Endodermal cell (in vitro differentiated cells): ENCODE measurements at regions not wholly inside any gene's neighbourhood (a gene's known extent, or its start where the extent isn't known, plus 50 kb on each side); places are given as distances from the start of the nearest gene placed in this dataset.

Source experiments
- DNase-seq: peaks from one replicate; pipeline ENCODE4 v3.0.0-alpha.2; 2017
- H3K27ac ChIP-seq: 2 replicates; pipeline ENCODE4 v1.5.1; 2013; ENCODE audit warnings: mild to moderate bottlenecking, low read depth, low read length, moderate library complexity
- H3K27me3 ChIP-seq: 2 replicates; pipeline ENCODE4 v1.6.1; 2013; ENCODE audit warnings: mild to moderate bottlenecking, low read length, moderate library complexity; ENCODE audit not compliant: insufficient read depth, control insufficient read depth, poor library complexity, severe bottlenecking
- H3K36me3 ChIP-seq: 2 replicates; pipeline ENCODE4 v1.7.0; 2013; ENCODE audit warnings: mild to moderate bottlenecking, low read length, moderate library complexity; ENCODE audit not compliant: control insufficient read depth, insufficient read depth
- H3K4me1 ChIP-seq: one replicate; pipeline ENCODE4 v1.7.0; 2013; ENCODE audit warnings: low read length; ENCODE audit not compliant: control insufficient read depth, insufficient read depth
- H3K4me3 ChIP-seq: 2 replicates; pipeline ENCODE4 v1.5.1; 2013; ENCODE audit warnings: mild to moderate bottlenecking, low read length, moderate library complexity
- H3K9ac ChIP-seq: 2 replicates; pipeline ENCODE4 v1.6.1; 2013; ENCODE audit warnings: mild to moderate bottlenecking, low read length, moderate library complexity; ENCODE audit not compliant: poor library complexity, severe bottlenecking; ENCODE audit errors: extremely low read depth
- H3K9me3 ChIP-seq: 2 replicates; pipeline ENCODE4 v1.6.1; 2013; ENCODE audit warnings: mild to moderate bottlenecking, low read length, moderate library complexity; ENCODE audit not compliant: control insufficient read depth
- H3K27ac Mint-ChIP-seq: 2 replicates; pipeline ENCODE4 v1.8.0; 2020; ENCODE audit warnings: mixed read lengths
- H3K27me3 Mint-ChIP-seq: 2 replicates; pipeline ENCODE4 v1.8.0; 2021; ENCODE audit warnings: mild to moderate bottlenecking, mixed read lengths; ENCODE audit not compliant: insufficient read depth
- H3K36me3 Mint-ChIP-seq: 2 replicates; pipeline ENCODE4 v1.8.0; 2020; ENCODE audit warnings: low read depth, mixed read lengths
- H3K4me1 Mint-ChIP-seq: 2 replicates; pipeline ENCODE4 v1.8.0; 2020; ENCODE audit warnings: mixed read lengths
- H3K4me3 Mint-ChIP-seq: 2 replicates; pipeline ENCODE4 v1.8.0; 2020; ENCODE audit warnings: mild to moderate bottlenecking, moderate library complexity, mixed read lengths
- H3K9me3 Mint-ChIP-seq: 2 replicates; pipeline ENCODE4 v1.8.0; 2020; ENCODE audit warnings: mild to moderate bottlenecking, mixed read lengths
- CTCF ChIP-seq: fragments of 200-600 bp; sonication (generic); conservative IDR thresholded peaks from 2 replicates; pipeline ENCODE4 v1.5.0; 2021; ENCODE audit warnings: antibody characterized with exemption, mild to moderate bottlenecking
- WGBS, 2 experiments: methylation state at CpG; one replicate each; pipeline versions ENCODE4 v1.1.5 to v1.1.7; 2013; ENCODE audit warnings: missing lambda C conversion rate in 2 of 2, mixed read lengths in 1 of 2; ENCODE audit not compliant: insufficient coverage in 1 of 2, insufficient read length in 1 of 2; 5-methylcytosine and 5-hydroxymethylcytosine counted together

- Mint-ChIP-seq H3K27me3 (peaks cover 52% of the 10 kb centered on the region), H3K4me1 (peaks cover 2% of the 10 kb centered on the region), H3K9me3 (no peaks in the 10 kb centered on the region), H3K4me3 (no peak overlapping the region), H3K36me3 (no peaks in the 10 kb centered on the region), H3K27ac (no peak overlapping the region)
- H3K36me3 ChIP-seq: no peaks in the 10 kb centered on the region
- H3K27me3 ChIP-seq: peaks cover 51% of the 10 kb centered on the region
- H3K9me3 ChIP-seq: no peaks in the 10 kb centered on the region
- peaks cover 5% of the 10 kb centered on the region for H3K4me1 ChIP-seq
- no peak for DNase-seq
- H3K4me3 ChIP-seq: no peak overlapping the region
- no peak overlapping the region for H3K9ac ChIP-seq
- 100% methylated on average over 1 of the region's 1 CpG; no CpG with 5 or more reads in 1 of the 2 experiments for WGBS, 2 experiments
- H3K27ac ChIP-seq: no peak overlapping the region
- TF ChIP-seq CTCF: no peak
These were observed 158.0 kb upstream of the AHR start for GRCh38 chr7:17140406-17140805.

DNA sequence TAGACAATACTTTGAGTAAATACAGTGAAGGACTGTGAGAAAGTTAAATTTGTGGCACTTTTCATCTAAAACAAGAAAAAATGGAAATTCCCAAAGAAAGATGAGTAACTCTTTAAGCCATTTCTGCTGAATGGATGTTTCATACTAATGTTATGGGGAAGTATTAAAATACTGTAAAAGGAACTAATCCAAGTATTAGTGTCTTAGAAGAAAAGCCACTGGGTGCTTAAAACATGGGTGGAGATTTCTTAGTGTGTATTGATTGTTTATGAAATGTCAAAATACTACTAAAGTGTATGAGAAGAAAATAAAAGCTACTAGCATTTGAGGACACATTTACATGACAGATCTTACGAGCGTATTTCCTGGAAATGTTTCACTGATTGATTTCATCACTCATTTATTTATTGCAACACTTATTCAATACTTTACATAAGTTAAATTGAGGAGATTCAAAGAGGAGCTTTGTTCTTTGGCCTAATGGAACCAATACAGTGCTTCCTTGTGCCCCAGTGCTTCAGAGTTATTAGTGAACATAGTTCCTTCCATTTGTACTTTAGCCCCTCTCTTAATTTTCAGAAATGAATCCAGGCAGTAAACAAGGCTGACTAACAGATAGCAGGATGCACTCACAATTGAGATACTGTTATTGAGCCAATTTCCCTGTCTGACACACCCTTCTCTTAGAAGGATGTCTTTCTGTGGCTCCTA lies 155.5 kb upstream of the AHR start:
- no peak overlapping the region for H3K4me3 ChIP-seq
- Mint-ChIP-seq H3K36me3 (no peaks in the 10 kb centered on the region), H3K9me3 (no peaks in the 10 kb centered on the region), H3K4me3 (no peak overlapping the region), H3K27ac (no peak overlapping the region), H3K4me1 (peaks cover 2% of the 10 kb centered on the region), H3K27me3 (peaks cover 33% of the 10 kb centered on the region)
- peaks cover 5% of the 10 kb centered on the region for H3K4me1 ChIP-seq
- H3K9ac ChIP-seq: no peak overlapping the region
- no peak for DNase-seq
- no peak overlapping the region for H3K27ac ChIP-seq
- 88 to 100% methylated on average over 1 to 2 of the region's 2 CpGs for WGBS, 2 experiments
- no peaks in the 10 kb centered on the region for H3K9me3 ChIP-seq
- H3K27me3 ChIP-seq: peaks cover 46% of the 10 kb centered on the region
- no peak for TF ChIP-seq CTCF
- H3K36me3 ChIP-seq: no peaks in the 10 kb centered on the region

- Histone ChIP-seq H3K9me3 (no peaks in the 10 kb centered on the region), H3K4me1 (peaks cover 5% of the 10 kb centered on the region), H3K27ac (no peak overlapping the region), H3K9ac (no peak overlapping the region), H3K36me3 (no peaks in the 10 kb centered on the region), H3K27me3 (peaks cover 33% of the 10 kb centered on the region), H3K4me3 (no peak overlapping the region)
- H3K36me3 Mint-ChIP-seq: no peaks in the 10 kb centered on the region
- H3K4me1 Mint-ChIP-seq: peaks cover 2% of the 10 kb centered on the region
- DNase-seq: no peak
- TF ChIP-seq CTCF: no peak
- H3K27ac Mint-ChIP-seq: no peak overlapping the region
- H3K9me3 Mint-ChIP-seq: no peaks in the 10 kb centered on the region
- H3K27me3 Mint-ChIP-seq: peaks cover 21% of the 10 kb centered on the region
- H3K4me3 Mint-ChIP-seq: no peak overlapping the region
- WGBS, 2 experiments: 71 to 93% methylated on average over 3 to 4 of the region's 4 CpGs
These were observed 154.1 kb upstream of the AHR start for GRCh38 chr7:17144322-17144721.
